HUDEP-2 (cell line): ENCODE measurements at regions not wholly inside any gene's neighbourhood (a gene's known extent, or its start where the extent isn't known, plus 50 kb on each side); places are given as distances from the start of the nearest gene placed in this dataset.

Source experiments
- DNase-seq, 76 experiments: peaks; one replicate each; lab custom pipeline; 2025; ENCODE audit not compliant: unreplicated experiment in 76 of 76; lab: John Stamatoyannopoulos, UW

DNA sequence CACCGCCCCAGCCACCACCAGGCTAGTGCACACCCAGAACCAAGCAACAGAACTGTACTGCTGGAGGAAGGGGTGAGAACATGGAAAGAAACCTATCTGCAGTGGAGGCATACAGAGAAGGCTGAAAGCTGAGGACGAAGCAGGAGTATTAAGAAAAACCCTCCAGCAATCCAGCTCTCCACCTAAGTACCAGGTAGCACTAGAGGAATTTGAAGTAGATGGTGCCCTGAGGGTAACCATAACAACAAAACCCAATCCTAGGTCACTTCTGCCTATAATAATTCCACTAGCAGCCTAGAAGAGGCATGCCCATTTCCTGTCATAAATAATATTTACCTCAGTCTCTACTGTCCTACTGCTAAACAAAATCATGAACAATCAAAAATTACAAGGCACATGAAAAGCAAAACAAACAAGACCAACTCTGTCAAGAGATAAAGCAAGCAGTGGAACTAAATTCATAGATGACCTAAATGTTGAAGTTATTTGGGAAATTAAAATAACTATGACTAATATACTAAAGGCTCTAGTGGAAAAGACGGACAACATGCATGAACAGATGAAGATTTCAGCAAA is 51.1 kb downstream of the HYCC1 start:
- DNase-seq = no peak

DNA sequence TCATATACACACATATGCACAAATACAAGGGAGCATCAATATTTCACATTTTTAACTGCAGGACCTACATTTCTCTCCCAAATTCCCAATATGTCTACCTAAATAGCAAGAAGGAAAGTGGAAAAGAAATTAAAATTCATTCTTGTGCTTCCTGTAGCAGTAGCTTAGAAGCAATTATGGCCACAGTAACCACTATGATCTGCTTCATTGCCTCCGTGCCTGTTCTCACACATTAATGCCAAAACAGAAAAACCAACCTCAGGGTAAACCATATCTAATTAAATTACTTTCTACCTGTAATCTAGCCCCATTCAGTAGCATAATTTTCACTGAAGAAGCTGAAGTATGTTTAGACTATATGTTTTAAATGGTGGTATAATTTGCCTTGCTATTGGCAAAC is 55.2 kb downstream of the HYCC1 start:
- DNase-seq = no peak

DNA sequence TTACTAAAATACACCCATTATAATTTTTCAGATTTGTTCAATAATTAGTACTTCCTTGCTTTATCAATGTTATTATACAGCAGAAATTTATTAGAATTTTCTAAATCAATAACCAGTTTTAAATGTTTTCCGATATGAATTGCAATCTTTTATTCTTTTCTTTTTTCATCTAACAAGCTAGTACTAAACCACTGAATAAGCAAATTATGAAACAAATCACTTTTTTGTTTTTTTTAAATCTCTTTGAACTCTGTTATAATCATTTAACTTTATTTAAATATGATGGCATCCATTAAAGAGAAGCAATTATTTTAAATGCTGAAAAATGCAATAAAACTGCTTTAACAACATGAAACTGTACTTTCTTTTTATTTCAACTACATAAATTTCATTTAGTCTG is 59.7 kb downstream of the HYCC1 start:
- DNase-seq = no peak

DNA sequence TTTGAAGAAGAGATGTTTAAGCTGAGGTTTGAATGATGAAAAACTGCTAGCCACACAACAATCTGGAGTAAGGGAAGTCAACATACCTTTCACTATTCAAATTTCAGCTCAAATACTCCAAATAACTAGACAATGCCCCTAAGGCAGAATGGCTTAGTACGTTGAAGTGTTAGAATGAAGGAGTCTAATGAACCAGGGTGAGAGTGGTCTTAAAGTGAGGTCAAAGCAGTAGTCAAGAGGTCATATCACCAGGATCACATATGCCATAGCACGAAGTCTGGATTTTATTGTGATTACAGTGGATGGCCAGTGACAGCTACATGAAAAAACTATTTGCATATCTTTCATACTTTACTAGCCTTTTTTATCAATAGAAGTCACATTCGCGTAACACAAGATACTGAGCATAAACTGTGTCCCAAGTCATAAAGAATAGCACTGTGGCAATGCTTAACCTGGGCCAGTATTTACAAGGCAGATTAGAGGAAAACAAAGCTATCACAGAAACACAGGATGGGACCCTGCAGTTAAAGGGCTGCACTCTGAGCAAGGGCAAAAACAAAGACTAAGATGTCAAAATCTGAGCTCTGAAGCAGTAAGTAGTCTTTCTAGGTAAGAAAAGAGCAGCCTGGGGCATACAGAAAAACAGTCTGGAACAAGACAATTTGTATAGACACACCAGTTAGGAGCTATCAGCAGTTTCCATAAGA is 61.5 kb downstream of the HYCC1 start:
- DNase-seq = no peak

DNA sequence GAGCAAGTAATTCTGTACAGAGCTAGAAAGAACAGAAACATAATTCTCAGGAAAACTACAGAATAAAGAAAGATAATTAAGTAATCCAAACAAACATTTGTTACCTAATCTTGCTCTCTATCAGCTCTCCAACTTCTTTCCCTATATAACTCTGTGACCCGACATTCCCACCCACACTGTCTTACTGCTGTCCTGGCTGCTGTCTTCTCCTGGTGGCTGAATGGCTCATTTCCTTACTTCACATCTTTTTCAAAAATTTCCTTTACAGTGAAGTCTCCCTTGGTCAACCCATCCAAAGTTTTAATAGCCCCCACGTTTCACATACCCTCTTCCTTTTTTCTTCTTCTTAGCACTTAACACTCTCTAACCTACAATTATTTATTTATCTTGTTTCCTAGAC is 64.0 kb downstream of the HYCC1 start:
- no peak for DNase-seq

DNA sequence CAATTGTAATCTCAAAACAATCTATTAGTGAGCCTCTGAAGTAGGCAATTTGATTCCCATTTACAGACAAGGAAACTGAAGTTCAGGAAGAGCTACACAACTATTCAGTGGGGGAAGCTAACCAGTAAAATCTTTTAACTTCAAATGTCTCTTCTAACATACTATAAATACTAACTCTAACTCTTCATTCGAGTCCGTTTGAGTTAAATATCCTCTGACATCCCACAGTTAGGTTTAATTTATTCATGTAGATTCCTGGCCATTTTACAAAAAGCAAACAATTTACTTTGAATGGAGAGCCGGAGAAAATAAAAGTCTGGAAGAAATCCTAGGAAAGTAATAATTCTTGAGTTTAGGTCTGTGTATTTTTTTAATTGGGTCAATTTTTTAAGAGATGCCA is 64.7 kb downstream of the HYCC1 start:
- DNase-seq = no peak

DNA sequence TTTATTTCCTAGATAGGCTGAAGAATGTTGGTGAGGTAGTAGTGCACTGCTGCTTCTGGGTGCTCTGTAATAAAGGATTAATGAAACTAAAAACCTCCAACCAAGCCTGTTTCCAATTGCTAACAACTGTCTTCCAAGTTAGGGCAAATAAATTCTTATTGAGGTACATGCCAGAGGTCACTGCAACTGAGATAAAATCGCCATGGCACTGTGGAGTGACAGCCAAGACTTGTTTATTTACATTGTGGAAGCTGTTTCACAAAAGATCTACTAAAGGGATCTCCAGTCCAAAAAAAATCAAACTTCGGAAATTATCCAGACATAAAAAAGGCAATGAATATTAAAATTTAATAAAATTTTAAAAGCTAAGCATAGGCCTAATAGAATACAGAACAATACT is 65.2 kb downstream of the HYCC1 start:
- no peak for DNase-seq

DNA sequence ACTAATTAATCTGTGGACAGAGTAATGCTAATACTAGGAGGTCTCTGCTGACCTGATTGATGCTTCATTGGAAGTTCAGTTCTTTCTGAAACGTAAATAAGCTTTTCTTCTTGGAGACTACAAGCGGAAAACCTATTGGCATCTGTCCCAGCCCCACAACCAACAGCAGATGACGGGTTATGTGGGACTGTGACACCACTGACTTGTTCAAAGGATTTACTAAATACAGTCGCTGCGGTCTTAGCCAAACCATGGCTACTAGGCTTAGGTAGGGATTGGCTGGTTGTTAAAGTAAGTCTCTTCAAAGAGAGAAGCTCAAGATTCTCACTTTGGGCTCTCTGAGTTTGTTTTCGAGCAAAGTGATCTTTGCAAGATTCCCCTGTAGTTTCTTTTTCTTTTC is 68.3 kb downstream of the HYCC1 start:
- DNase-seq = no peak

DNA sequence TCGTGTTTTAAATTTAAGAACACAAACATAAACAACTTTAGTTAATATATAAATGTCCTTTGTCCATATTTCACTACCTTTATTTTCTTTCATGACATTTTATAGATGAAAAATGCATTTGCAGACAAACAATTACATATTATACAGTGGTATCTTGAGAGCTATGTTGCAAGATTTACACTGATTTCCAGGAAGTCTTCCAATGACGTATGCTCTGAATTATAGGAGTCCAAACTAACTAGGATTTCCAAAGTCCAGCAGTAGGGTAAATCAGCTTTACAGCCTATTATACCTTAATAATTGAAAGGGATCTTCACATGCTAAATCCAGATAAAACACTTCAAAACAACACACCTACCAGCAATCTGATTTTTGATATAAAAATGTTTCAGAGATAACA is 69.4 kb downstream of the HYCC1 start:
- DNase-seq = no peak

DNA sequence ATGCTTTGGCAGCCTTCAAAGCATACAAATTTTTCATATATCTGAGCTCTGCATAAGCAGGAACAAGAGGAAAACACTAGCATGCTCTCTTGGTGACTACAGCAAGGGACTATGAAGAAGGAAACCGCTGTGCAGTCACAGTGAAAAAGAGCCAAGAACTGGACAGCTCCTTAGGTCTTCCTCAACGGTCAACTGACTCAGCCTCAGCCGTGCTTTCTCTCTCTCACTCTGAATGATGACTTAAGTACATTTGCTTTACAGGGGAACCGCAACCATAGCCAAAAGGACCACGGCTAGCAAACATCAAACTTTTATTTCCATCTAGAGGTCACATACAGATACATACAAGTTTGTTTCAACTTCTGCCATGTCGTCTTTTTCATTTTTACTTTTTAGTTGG is 69.9 kb downstream of the HYCC1 start:
- DNase-seq = no peak

DNA sequence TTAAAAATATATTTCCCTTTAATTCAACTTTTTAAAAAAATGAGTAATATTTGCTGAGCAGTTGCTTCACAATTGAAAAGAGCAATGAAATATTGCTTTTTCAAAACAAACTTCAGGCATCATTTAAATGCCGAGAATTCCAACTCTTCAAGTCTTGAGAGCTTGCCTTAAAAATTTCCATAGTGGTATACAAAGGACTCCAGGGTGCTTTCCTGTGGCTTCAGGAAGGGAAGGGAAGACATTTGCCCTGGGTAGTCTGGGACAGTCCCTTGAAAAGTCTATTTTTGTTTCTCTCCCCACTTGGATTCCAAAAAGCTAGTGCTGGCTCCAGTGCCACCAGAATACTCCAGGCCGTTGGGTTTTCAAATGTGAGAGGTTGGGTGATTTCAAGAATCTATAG is 71.7 kb downstream of the HYCC1 start:
- DNase-seq = no peak

DNA sequence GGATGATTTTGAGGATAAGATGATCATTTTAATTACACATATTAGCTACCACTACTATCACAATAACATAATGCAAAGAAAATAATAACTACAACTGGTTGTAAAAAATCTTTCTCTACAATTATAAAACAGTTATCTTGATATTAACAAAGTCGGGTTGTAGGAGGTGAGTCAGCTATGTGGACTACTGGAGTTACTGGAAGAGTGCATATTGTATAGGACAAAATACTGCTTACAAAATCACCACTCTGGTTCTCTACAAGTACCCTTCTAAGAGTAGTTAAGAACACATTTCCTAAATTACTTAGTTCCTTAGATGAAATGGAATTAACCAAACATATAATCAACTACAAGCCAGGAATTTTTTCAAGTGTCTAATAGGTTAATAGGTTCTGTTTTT is 74.1 kb downstream of the HYCC1 start:
- no peak for DNase-seq

DNA sequence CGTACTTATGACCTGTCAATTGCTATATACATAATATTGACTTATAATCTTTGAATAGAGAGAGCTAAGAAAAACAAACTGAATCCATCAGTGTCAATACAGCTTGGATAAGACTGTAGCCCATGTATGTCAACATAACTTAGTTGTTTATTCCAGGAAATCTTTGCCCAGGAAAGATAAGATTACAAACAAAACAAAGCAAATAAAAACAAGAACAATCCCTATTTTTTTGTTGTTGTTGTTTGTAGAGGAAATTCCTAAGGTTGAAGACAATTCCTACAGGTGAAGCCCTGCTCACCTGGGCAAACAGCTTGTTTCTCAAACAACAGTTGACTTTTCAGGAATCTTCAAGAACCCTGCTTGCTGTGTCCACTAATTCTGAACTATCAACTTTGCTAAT is 76.0 kb downstream of the HYCC1 start:
- no peak for DNase-seq

DNA sequence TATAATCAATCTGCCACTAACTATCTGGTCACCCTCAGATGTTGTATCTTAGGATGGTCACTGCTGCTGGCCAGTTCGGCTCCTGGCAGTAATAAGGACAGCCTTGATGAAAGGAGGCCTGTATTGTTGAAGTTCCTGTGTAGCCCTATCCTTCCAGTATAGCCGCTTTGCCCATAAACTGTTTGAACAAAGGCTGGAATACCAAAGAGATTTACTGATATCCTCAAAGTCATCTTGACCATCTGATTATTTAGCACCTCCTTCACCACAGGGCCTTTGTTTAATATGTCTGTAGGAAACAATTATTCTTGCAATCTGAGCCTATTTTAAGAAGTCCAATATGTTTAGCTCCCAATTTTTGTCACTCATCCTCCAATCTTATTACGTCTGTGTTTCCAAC is 77.7 kb downstream of the HYCC1 start:
- DNase-seq = no peak

DNA sequence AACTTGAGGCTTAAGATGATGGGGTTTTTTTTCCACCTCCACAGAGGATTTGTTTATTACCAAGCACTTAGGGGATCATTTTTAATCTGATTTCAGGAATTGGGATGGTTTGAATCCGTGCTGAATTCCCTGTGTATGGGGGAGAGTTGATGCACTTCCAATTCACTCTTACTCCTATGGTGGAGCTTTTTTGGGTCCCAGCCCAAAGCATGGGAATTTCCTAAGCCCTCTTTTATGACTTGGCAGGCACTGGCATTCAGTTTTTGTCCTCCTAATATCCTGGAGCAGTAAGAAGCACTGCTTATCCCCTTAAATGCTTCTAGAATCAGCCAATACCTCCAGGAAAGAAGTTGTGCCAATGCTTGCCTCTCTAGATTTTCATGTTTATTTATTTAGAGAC is 78.7 kb downstream of the HYCC1 start:
- DNase-seq = no peak

DNA sequence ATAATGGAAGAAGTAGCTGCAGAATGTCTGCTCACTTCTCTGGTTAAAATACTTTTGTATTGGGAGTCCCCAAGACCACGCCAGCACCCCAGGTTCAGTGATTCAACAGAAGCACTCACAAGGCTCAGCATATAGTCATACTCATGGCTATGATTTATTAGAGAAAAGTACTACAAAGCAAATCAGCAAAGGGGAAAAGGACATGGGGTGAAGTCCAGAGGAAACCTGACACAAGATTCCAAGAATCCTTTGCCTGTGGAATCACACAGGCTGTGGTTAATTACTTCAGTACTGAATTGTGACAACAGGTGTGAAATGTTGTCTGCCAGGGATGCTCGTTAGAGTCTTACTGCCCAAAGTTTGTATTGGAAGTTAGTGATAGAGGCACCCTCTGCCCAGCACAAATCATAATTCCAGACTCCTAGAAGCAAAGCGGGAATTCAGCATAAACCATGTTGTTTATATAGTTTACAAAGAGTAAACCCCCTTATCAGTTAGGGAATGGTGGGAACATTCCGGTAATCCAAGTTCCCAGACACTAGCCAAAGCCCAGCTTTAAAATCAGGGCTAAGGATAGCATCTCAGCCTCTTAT is 79.4 kb downstream of the HYCC1 start:
- no peak for DNase-seq

DNA sequence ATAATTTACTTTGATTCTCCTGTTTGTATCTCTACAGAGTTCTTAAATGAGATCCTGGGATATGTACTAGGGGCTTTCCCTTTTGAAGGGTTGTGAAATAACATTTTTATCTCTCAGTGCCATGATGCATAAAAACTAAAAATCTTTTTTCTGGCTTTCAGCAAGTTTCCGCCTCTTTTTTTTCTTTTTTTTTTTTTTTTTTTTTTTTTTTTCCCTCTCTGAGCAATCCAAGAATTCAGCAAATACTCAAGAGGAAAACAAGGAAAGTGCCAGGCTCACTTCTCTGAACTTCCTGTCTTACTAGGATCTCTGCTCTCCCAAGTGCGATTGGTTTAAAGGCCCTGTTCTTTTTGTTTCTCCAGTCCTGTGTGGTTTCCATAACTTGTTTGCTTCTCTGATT is 79.9 kb downstream of the HYCC1 start:
- no peak for DNase-seq

DNA sequence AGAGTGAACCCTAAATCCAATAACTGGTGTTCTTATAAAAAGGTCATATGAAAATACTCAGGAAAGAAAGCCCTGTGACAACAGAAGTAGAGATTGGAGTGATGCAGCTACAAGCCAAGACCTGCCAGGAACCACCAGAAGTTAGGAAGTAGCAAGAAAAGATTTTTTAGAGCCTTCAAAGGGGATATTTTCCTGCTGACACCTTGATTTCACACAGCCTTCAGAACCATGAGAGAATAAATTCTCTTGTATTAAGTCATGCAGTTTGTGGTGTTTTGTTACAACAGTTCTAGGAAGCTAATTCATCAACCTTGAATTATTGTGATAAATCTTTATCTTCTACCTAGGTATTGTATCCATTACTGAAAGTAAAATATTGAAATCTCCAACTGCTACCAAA is 81.0 kb downstream of the HYCC1 start:
- DNase-seq = no peak

DNA sequence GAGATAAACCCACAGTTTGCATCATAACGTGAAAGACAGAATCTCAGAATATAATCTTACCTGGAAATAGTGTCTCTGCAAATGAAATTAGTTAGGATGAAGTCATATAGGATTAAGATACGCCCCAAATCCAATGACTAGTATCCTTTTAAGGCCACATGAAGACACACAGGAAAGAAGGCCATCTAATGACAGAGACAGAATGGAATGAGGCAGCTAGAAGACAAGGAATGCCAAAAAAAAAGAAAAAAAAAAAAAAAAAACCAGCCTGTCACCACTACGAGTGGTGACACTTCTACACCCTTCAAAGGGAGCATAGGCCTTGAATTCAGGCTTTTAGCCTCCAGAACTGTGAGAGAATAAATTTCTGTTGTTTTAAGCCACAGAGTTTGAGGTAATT is 82.9 kb downstream of the HYCC1 start:
- no peak for DNase-seq

DNA sequence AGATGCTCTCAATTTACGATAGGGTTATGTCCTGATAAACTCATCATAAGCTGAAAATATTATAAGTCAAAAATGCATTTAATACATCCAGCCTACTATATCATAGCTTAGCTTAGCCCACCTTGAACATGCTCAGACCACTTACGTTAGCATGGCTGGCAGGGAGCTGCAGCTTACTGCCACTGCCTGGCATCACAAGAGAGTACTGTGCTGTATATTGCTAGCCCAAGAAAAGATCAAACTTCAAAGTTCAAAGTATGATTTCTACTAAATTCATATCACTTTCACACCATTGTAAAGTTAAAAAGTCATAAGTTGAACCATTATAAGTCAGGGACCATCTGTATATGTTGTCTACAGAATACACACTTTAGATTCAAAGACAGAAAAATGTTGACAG is 91.6 kb downstream of the HYCC1 start:
- no peak for DNase-seq

DNA sequence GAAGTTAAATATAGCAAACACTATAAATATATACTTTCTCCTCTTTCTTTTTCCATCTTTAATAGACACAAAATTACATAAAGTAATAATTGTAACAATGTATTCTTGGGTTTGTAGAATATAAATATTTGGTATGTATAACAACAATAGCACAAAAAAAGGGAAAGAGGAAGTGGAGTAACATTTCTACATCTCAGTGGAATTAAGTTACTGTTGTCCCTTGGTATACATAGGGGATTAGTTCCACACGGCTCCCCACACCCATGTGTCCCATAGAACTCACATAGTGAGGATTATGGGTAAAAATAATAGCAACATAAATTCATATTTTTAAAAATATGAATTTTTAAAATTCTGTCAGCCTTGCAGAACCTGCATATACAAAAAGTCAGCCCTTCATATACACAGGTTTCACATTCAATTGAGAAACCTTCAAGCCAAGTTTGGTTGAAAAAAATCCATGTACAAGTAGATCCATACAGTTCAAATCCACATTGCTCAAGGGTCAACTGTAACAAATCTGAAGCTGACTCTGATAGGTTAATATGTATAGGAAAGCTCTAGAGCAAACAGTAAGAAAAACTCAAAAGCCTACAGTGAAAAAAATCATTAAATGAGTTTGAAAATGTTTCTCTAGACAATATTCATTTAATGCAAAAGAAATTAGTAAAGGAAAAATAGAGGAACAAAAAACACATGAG is 92.4 kb downstream of the HYCC1 start:
- no peak for DNase-seq

DNA sequence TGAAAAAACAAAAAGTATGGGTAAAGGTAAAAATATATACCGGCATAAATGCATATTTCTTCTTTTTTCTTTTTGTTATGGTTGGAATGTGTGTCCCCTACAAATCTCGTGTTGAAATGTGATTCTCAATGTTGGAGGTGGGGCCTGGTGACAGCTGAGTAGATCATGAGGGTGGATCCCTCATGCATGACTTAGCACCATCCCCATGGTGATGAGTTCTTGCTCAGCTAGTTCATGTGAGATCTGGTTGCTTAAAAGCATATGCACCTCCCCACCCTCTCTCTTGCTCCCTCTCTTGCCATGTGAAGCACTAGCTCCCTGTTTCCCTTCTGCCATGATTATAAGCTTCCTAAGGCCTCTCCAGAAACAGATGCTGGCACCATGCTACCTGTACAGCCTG is 93.3 kb downstream of the HYCC1 start:
- DNase-seq = peak in 3 of 76 experiments; percentile 5 to 19 (median 15)
